HG02798 (cell line): ENCODE measurements at regions not wholly inside any gene's neighbourhood (a gene's known extent, or its start where the extent isn't known, plus 50 kb on each side); places are given as distances from the start of the nearest gene placed in this dataset.
"Not testable (repeated sequence)": the region's sequence is repeated elsewhere in the genome, so short reads cannot be mapped to it uniquely, and the experiment has no call there.

ENCODE experiments used
- ATAC-seq: cut with Tn5 transposase; IDR thresholded peaks from one replicate; pipeline ENCODE4 v1.9.1; 2021; ENCODE audit warnings: mild to moderate bottlenecking; ENCODE audit not compliant: unreplicated experiment, poor library complexity

DNA sequence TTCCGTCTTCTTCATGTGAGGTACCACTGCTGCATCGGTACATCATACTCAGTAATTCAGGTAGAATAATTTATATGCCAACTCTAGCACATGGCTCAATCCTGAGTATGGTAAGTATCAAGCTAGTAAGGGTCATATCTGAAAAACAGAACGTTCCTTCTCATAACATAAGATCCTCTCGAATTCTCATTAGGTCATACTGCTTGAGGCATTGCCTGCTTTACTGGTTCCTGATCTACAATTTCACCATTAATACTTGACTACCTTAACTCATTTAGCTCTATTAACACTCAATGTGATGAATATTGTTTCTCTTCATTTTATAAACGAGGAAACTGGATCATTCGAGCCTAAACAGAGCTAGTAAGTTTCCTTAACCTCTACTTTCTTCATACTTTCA lies 871.6 kb downstream of the BRINP3 start:
- no peak for ATAC-seq

DNA sequence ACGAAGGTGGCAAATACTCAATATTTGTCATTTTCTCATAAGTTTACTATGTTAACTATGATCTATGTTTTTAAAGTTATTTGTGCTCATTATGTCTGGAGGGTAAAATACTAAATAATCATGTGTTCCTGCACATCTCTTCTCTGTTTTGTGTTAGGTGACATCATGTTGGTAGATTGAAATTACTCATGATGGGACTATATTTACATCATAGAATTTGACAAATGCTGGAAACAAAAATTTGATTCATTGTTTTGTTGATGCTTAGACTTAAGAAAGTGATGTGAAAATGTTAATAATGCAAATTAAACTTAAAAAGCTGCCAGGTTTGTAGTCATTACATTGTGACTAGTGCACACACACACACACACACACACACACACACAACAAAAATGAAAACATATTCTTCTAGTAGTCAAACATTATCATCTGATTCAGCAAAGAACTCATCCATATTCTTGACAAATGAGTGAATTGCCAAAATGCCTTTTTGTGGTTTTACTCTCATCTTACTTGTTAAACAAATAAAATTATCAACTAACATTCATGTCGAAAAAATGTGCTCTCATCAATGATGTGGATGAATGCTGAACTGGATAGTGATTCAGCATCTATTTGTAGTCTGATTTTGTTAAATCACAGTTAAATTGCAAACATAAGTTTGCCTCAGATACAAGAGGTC lies 870.7 kb downstream of the BRINP3 start:
- no peak for ATAC-seq

- no peak for ATAC-seq
Measured at GRCh38 chr1:189607477-189608096, 870.1 kb downstream of the BRINP3 start.

GRCh38 chr1:189609167-189609566 lies 868.5 kb downstream of the BRINP3 start:
- no peak for ATAC-seq

- no peak for ATAC-seq
Measured at GRCh38 chr1:189616893-189617292, 860.8 kb downstream of the BRINP3 start.

- ATAC-seq: no peak
Measured at GRCh38 chr1:189619682-189620332, 857.9 kb downstream of the BRINP3 start.

- no peak for ATAC-seq
Measured at GRCh38 chr1:189620471-189620870, 857.2 kb downstream of the BRINP3 start.

GRCh38 chr1:189623336-189623735 lies 854.3 kb downstream of the BRINP3 start:
- ATAC-seq: no peak

GRCh38 chr1:189627427-189627826 lies 850.2 kb downstream of the BRINP3 start:
- ATAC-seq: no peak

DNA sequence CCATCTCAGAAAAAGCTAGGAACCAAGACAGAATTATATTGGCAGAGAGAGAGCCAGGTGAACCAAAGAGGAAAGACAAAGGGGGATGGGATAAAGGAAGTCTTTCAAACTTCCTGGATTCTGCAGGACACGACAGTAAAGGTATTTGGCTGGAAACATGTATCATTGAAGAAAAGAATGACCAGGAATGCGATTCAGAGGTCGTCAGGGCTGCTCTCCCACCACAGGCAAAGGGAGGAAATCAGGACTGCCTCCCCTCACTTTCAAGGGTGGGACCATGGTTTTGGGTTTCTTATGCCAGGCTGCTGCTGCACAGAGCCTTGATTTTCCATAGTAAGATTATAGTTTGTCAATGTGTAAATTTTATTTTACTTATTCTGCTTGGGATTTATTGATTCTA lies 848.8 kb downstream of the BRINP3 start:
- ATAC-seq: no peak

GRCh38 chr1:189633658-189634057 lies 844.0 kb downstream of the BRINP3 start:
- no peak for ATAC-seq

GRCh38 chr1:189637041-189637440 lies 840.6 kb downstream of the BRINP3 start:
- no peak for ATAC-seq

- not testable (repeated sequence) for ATAC-seq
Measured at GRCh38 chr1:189644156-189644555, 833.5 kb downstream of the BRINP3 start.

GRCh38 chr1:189644970-189645369 lies 832.7 kb downstream of the BRINP3 start:
- no peak for ATAC-seq

DNA sequence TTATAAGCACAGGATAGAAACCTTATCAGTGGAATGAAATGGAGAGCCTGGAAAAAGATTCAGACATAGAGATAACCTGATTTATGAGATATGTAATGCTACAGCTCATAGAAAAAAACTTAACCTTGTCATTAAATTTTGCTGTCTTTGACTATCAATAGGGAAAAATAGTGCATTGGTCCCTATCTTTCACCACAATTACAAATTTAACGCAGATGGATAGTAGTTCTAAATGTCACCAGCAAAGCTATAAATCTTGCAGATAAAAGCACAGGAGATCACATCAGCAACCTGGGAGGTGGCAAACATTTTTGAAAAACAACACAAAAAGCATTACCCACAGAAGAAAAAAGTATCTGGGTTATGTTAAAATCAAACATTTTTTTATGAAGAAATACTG lies 831.6 kb downstream of the BRINP3 start:
- ATAC-seq: no peak

GRCh38 chr1:189654906-189655305 lies 822.8 kb downstream of the BRINP3 start:
- no peak for ATAC-seq

DNA sequence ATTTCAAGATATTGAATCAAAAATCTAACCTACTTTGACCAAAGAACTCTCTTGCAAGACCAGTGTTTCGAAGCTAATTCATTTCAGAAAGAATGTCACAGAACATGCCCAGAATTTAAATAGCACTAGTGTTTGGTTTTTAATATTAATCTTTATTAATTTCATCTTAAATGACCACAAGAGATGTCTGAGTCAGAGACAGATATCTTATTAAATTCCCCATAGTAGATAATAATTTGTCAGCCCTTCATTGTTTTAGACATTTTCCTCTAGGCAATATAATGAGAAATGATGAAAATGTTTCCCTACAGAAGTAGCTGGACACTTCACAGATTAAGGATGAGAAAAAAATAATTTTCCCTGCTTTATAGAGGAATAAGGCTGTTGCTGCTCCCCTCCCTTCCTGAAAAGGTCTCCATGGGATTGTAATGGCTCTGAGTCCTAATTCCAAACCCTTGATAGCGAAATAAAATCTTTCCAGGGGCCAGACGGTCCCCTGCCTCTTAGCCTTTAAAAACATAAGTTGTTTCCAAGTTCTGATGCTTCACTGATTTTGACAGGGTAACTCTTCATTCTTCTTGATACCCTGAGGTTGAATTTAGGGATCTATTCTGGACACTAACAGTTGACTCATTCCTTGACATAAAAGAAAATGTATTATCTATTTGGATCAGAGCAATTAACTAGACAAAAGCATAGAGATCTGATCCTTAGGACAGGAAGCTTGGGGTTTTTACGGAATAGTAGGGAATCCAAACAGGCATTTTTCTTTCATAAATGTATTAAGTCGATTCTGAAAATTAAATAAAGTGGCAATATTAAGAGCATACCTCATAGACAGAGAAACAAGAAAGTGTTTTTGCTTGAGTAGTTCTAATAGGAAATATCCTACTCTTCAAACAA lies 820.8 kb downstream of the BRINP3 start:
- ATAC-seq: no peak

GRCh38 chr1:189657715-189658114 lies 819.9 kb downstream of the BRINP3 start:
- ATAC-seq: no peak

- no peak for ATAC-seq
Measured at GRCh38 chr1:189658381-189658780, 819.3 kb downstream of the BRINP3 start.

GRCh38 chr1:189659731-189660130 lies 817.9 kb downstream of the BRINP3 start:
- ATAC-seq: no peak

- ATAC-seq: no peak
Measured at GRCh38 chr1:189662190-189662589, 815.5 kb downstream of the BRINP3 start.
